H9 (cell line): ENCODE measurements at regions not wholly inside any gene's neighbourhood (a gene's known extent, or its start where the extent isn't known, plus 50 kb on each side); places are given as distances from the start of the nearest gene placed in this dataset.

Experiments
- DNase-seq: peaks from one replicate; pipeline ENCODE4 v3.0.0-alpha.2; 2017
- H2AFZ ChIP-seq: one replicate; pipeline ENCODE4 v1.6.1; 2013; ENCODE audit warnings: mild to moderate bottlenecking, low read length, control low read depth, moderate library complexity
- H2AK5ac ChIP-seq: 2 replicates; pipeline ENCODE4 v1.6.1; 2013; ENCODE audit warnings: low read length, control low read depth, mixed read lengths; ENCODE audit not compliant: insufficient read length
- H2BK120ac ChIP-seq: one replicate; pipeline ENCODE4 v1.6.1; 2013; ENCODE audit warnings: low read depth, mild to moderate bottlenecking, low read length, control low read depth, inconsistent platforms; ENCODE audit not compliant: poor library complexity, severe bottlenecking
- H2BK12ac ChIP-seq: 2 replicates; pipeline ENCODE4 v1.6.1; 2013; ENCODE audit warnings: low read length, control low read depth, mixed read lengths, low read depth; ENCODE audit not compliant: insufficient read length
- H2BK15ac ChIP-seq: 2 replicates; pipeline ENCODE4 v1.6.1; 2013; ENCODE audit warnings: low read depth, low read length, control low read depth
- H2BK20ac ChIP-seq: one replicate; pipeline ENCODE4 v1.6.1; 2013; ENCODE audit warnings: low read depth, mild to moderate bottlenecking, low read length, control low read depth, inconsistent platforms; ENCODE audit not compliant: poor library complexity, severe bottlenecking
- H2BK5ac ChIP-seq: 2 replicates; pipeline ENCODE4 v1.6.1; 2013; ENCODE audit warnings: low read length, control low read depth, mixed read lengths; ENCODE audit not compliant: insufficient read length
- H3K14ac ChIP-seq: 2 replicates; pipeline ENCODE4 v1.6.1; 2013; ENCODE audit warnings: low read length, control low read depth; ENCODE audit not compliant: insufficient read depth
- H3K18ac ChIP-seq: 2 replicates; pipeline ENCODE4 v1.6.1; 2013; ENCODE audit warnings: low read depth, mild to moderate bottlenecking, mixed read lengths, low read length, control low read depth; ENCODE audit not compliant: insufficient read length
- H3K23ac ChIP-seq: 2 replicates; pipeline ENCODE4 v1.6.1; 2013; ENCODE audit warnings: low read length, control low read depth, mixed read lengths, low read depth; ENCODE audit not compliant: insufficient read length
- H3K23me2 ChIP-seq: 2 replicates; pipeline ENCODE4 v1.6.1; 2013; ENCODE audit warnings: low read depth, mild to moderate bottlenecking, mixed read lengths, low read length, control low read depth; ENCODE audit not compliant: insufficient read length, poor library complexity, severe bottlenecking
- H3K27ac ChIP-seq: 2 replicates; pipeline ENCODE4 v1.5.1; 2013; ENCODE audit warnings: low read length, control low read depth, mixed read lengths, low read depth; ENCODE audit not compliant: insufficient read length
- H3K27me3 ChIP-seq: 2 replicates; pipeline ENCODE4 v1.6.1; 2013; ENCODE audit warnings: low read length, control low read depth, inconsistent platforms; ENCODE audit not compliant: insufficient read depth
- H3K4ac ChIP-seq: 2 replicates; pipeline ENCODE4 v1.6.1; 2013; ENCODE audit warnings: low read depth, mild to moderate bottlenecking, control low read depth, inconsistent platforms, low read length, moderate library complexity
- H3K4me1 ChIP-seq: 2 replicates; pipeline ENCODE4 v1.6.1; 2013; ENCODE audit warnings: low read length, control low read depth, inconsistent platforms; ENCODE audit not compliant: insufficient read depth
- H3K4me2 ChIP-seq: 2 replicates; pipeline ENCODE4 v1.6.1; 2013; ENCODE audit warnings: low read length, control low read depth, mixed read lengths; ENCODE audit not compliant: insufficient read length, insufficient read depth
- H3K56ac ChIP-seq: 2 replicates; pipeline ENCODE4 v1.6.1; 2013; ENCODE audit warnings: low read depth, mild to moderate bottlenecking, mixed read lengths, low read length, control low read depth; ENCODE audit not compliant: insufficient read length
- H3K79me1 ChIP-seq: 2 replicates; pipeline ENCODE4 v1.6.1; 2013; ENCODE audit warnings: low read depth, mild to moderate bottlenecking, moderate library complexity, low read length, control low read depth, inconsistent platforms; ENCODE audit not compliant: insufficient read depth, poor library complexity, severe bottlenecking
- H3K79me2 ChIP-seq: 2 replicates; pipeline ENCODE4 v1.6.1; 2013; ENCODE audit warnings: low read length, control low read depth, inconsistent platforms; ENCODE audit not compliant: insufficient read depth
- H3K9ac ChIP-seq: 2 replicates; pipeline ENCODE4 v1.6.1; 2013; ENCODE audit warnings: low read length, control low read depth, mixed read lengths; ENCODE audit not compliant: insufficient read length; ENCODE audit errors: extremely low read depth
- H3K9me3 ChIP-seq: one replicate; pipeline ENCODE4 v1.6.1; 2013; ENCODE audit warnings: low read depth, low read length, inconsistent platforms; ENCODE audit not compliant: control insufficient read depth
- H3T11ph ChIP-seq: one replicate; pipeline ENCODE4 v1.6.1; 2013; ENCODE audit warnings: mild to moderate bottlenecking, low read length, control low read depth, inconsistent platforms
- H4K20me1 ChIP-seq: one replicate; pipeline ENCODE4 v1.6.1; 2013; ENCODE audit not compliant: control insufficient read depth, insufficient read length, insufficient read depth
- H4K5ac ChIP-seq: 2 replicates; pipeline ENCODE4 v1.6.1; 2013; ENCODE audit warnings: low read depth, mild to moderate bottlenecking, mixed read lengths, low read length, control low read depth; ENCODE audit not compliant: insufficient read length
- H4K8ac ChIP-seq: replicated peaks from 2 replicates; pipeline ENCODE4 v1.6.1; 2013; ENCODE audit warnings: low read length, control low read depth, mixed read lengths, low read depth; ENCODE audit not compliant: insufficient read length
- H4K91ac ChIP-seq: 2 replicates; pipeline ENCODE4 v1.6.1; 2013; ENCODE audit warnings: low read depth, mild to moderate bottlenecking, moderate library complexity, mixed read lengths, low read length, control low read depth; ENCODE audit not compliant: insufficient read length
- H3K27ac Mint-ChIP-seq, 3 experiments: 2 replicates in 2 of 3; 3 replicates in 1 of 3; pipeline ENCODE4 v1.8.0; 2020 to 2021; ENCODE audit warnings: mixed read lengths in 3 of 3, mild to moderate bottlenecking in 1 of 3, moderate library complexity in 1 of 3
- H3K27me3 Mint-ChIP-seq: 2 replicates; pipeline ENCODE4 v1.8.0; 2021; ENCODE audit warnings: low read depth, mild to moderate bottlenecking, moderate library complexity, mixed read lengths
- H3K36me3 Mint-ChIP-seq, 3 experiments: 2 replicates in 2 of 3; 3 replicates in 1 of 3; pipeline ENCODE4 v1.8.0; 2020 to 2021; ENCODE audit warnings: low read depth in 3 of 3, mixed read lengths in 3 of 3; ENCODE audit not compliant: insufficient read depth in 1 of 3
- H3K4me1 Mint-ChIP-seq, 2 experiments: 2 replicates each; pipeline ENCODE4 v1.8.0; 2020; ENCODE audit warnings: mixed read lengths in 2 of 2
- H3K4me3 Mint-ChIP-seq, 2 experiments: 2 replicates in 1 of 2; 3 replicates in 1 of 2; pipeline ENCODE4 v1.8.0; 2020 to 2021; ENCODE audit warnings: mild to moderate bottlenecking in 2 of 2, mixed read lengths in 2 of 2, moderate library complexity in 1 of 2
- H3K9me3 Mint-ChIP-seq, 2 experiments: 2 replicates in 1 of 2; 3 replicates in 1 of 2; pipeline ENCODE4 v1.8.0; 2020; ENCODE audit warnings: mild to moderate bottlenecking in 2 of 2, mixed read lengths in 2 of 2, moderate library complexity in 1 of 2
- WGBS: extraction: QIAGEN DNeasy Blood & Tissue Kit; methylation state at CpG from one replicate; pipeline ENCODE4 v1.1.7; 2013; ENCODE audit warnings: missing lambda C conversion rate, low lambda C conversion rate, mixed read lengths; ENCODE audit not compliant: insufficient read length; ENCODE audit errors: extremely low coverage; 5-methylcytosine and 5-hydroxymethylcytosine counted together
- TF ChIP-seq, protein P1 (sequence below): fragments of 200-600 bp; sonication (generic); conservative IDR thresholded peaks from 3 replicates; pipeline ENCODE4 v1.8.0; 2021; ENCODE audit warnings: antibody characterized with exemption, mild to moderate bottlenecking

- Histone ChIP-seq H2BK5ac (no peak overlapping the region), H2BK120ac (no peak overlapping the region), H4K91ac (no peak overlapping the region), H3K79me2 (no peaks in the 10 kb centered on the region), H3K56ac (no peak overlapping the region), H2AK5ac (no peak overlapping the region), H3K4me2 (no peak overlapping the region), H4K8ac (no peak overlapping the region), H4K20me1 (no peaks in the 10 kb centered on the region), H3K9me3 (no peaks in the 10 kb centered on the region), H3K23ac (no peak overlapping the region), H2BK20ac (no peak overlapping the region), H3K23me2 (no peaks in the 10 kb centered on the region), H3T11ph (no peak overlapping the region), H3K18ac (no peak overlapping the region), H3K14ac (no peak overlapping the region), H3K27me3 (no peaks in the 10 kb centered on the region; the same call in 1 of the 2 replicates), H2BK12ac (no peak overlapping the region), H2BK15ac (no peak overlapping the region), H3K27ac (no peak overlapping the region), H3K4me1 (no peaks in the 10 kb centered on the region), H2AFZ (no peak overlapping the region), H4K5ac (no peak overlapping the region), H3K79me1 (no peaks in the 10 kb centered on the region), H3K4ac (no peak overlapping the region), H3K9ac (no peak overlapping the region)
- Mint-ChIP-seq H3K4me3 (no peak overlapping the region), H3K27me3 (peaks cover 48% of the 10 kb centered on the region), H3K4me1 (no peaks in the 10 kb centered on the region), H3K9me3 (no peaks in the 10 kb centered on the region), H3K36me3 (no peaks in the 10 kb centered on the region), H3K27ac (no peak overlapping the region)
- TF ChIP-seq, protein P1, sequence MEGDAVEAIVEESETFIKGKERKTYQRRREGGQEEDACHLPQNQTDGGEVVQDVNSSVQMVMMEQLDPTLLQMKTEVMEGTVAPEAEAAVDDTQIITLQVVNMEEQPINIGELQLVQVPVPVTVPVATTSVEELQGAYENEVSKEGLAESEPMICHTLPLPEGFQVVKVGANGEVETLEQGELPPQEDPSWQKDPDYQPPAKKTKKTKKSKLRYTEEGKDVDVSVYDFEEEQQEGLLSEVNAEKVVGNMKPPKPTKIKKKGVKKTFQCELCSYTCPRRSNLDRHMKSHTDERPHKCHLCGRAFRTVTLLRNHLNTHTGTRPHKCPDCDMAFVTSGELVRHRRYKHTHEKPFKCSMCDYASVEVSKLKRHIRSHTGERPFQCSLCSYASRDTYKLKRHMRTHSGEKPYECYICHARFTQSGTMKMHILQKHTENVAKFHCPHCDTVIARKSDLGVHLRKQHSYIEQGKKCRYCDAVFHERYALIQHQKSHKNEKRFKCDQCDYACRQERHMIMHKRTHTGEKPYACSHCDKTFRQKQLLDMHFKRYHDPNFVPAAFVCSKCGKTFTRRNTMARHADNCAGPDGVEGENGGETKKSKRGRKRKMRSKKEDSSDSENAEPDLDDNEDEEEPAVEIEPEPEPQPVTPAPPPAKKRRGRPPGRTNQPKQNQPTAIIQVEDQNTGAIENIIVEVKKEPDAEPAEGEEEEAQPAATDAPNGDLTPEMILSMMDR: no peak
- no peak for DNase-seq
- no CpG with 5 or more reads among the region's 3 CpGs for WGBS
Measured at GRCh38 chr10:78727728-78728127, 341.0 kb upstream of the ZMIZ1 start.
